Stimulated activated CD8-positive, alpha-beta memory T cell treated with anti-CD3 and anti-CD28 coated beads, Interleukin-4, amount 100 ng/mL, for 24 hours (primary cell): ENCODE measurements at regions not wholly inside any gene's neighbourhood (a gene's known extent, or its start where the extent isn't known, plus 50 kb on each side); places are given as distances from the start of the nearest gene placed in this dataset.

Source experiments
- DNase-seq: peaks from one replicate; pipeline ENCODE4 v3.0.0-alpha.2; 2020; ENCODE audit warnings: low read depth

DNA sequence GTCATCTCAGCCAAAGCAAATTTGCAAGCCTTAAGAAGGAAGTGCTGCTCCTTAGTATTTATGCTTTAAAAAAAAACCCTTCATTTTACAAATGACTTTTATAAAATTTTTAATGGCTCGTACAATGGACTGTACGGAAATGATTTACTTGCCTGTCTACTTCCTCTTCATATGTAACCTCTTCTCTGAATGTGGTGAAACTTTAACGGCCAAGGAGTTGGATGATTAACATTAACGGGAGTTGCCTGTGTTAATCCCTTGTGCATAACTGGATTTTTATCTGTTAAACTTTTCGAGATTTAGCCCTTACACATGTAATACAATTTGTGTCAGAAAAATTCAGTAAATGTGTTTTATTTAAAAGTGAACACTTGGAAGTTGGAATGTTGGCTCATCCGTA, 429.4 kb downstream of the TBC1D4 start:
- no peak for DNase-seq

- no peak for DNase-seq
Observed at GRCh38 chr13:75050419-75051046, 431.4 kb downstream of the TBC1D4 start.

DNA sequence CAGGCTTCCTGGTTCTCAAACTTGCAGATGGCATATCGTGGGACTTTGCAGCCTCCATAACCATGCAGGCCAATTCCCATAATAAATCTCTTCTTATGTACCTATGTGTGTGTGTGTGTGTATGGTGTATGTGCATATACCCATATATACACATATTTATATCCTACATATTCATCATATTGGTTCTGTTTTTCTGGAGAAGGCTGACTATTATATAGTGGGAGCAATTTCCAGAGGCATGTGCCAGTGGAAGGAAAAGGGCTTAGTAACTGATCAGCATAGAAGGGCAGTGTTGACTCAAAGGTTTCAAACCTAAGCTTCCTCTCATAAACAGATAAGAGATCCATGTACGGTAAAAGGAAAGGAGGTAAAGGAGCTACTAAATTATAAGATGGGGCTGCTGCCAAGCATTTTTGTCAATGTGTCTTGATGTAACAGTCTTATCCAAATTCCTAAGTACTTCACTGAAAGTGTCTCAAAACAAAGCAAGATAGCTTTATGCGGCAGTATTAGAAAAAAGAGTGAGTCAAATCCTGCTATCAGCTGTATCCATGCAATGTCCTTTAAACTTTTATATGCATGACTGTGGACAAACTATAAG, 432.1 kb downstream of the TBC1D4 start:
- DNase-seq, result no peak

GRCh38 chr13:75042807-75043206, 439.2 kb downstream of the TBC1D4 start:
- DNase-seq, result no peak

GRCh38 chr13:75038393-75039113, 443.4 kb downstream of the TBC1D4 start:
- DNase-seq, result no peak

DNA sequence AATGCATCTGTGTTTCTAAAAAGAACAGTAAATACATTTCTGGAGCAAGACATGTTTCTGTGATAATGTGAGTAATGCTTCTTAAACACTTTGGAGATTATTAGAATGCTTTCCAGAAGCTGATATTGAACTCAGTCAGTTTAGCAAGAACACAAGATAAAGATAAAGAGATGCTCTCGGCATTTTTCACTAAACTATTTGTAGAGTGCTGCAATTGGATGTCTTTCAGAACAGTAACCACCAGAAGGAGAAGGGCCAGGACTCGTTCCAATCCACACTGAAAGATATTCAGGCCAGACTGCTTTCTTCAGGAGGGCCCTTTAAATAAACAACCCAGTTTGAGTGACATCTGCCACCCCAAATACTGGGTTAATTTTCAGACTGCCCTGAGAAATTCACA, 456.0 kb downstream of the TBC1D4 start:
- DNase-seq, result no peak

GRCh38 chr13:75024602-75025001, 457.4 kb downstream of the TBC1D4 start:
- DNase-seq, result no peak

DNA sequence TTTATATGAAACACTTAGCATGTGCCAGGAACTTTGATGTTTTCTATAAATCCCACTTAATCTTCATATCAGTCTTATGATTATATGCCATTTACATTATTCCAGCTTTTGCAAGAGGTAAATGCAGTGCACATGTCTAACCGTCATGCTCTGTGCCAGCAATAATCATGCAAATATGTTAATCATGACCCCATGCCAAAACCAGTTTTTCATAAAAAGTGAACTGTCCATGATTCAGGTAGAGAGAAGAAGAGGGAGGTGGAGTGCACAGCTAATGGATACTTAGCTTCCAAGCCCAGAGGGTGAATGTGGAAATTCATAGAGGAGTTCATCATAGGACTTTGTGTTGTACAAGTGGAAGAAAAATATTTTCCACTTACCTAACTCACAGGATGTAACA, 458.4 kb downstream of the TBC1D4 start:
- DNase-seq, result no peak

- DNase-seq, result no peak
Observed at GRCh38 chr13:75021151-75021550, 460.8 kb downstream of the TBC1D4 start.

DNA sequence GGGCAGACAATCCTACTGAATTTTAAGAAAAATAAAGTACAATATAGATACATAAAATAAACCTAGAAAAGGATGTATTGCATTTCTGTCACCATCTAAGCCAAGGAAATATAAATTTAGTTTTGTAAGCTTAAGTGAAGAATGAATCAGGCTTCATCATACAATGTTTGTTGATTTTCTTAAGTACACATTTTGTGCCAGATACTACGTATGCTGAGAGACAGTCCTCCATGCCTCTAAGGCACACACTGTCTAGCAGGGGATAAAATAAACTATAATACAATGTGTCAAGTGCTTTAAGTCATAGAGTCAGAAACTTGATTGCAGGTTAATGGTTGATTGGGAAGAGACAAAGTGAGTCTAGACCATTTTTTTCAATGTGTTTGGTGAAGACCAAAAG, 465.7 kb downstream of the TBC1D4 start:
- DNase-seq, result no peak

GRCh38 chr13:75013818-75014217, 468.2 kb downstream of the TBC1D4 start:
- no peak for DNase-seq

DNA sequence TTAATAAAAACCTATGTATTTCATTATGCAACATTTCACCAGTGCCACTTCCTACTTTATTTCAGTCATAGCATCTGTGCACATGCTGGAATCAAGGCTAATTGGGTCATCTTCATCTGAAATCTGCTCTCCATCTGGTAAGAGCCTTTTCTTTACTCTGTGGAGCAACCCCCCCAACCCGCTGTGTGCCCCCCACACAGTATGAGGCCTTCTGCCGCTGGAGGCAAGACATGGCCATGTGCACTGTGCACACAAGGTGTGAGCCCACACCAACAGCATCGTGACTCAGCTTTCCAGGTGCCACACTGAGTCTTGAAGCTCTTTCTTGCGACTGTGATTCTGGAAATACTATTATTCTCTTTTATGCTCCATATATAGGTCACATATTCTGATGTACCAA, 471.0 kb downstream of the TBC1D4 start:
- no peak for DNase-seq

- DNase-seq, result no peak
Observed at GRCh38 chr13:75008926-75009325, 473.0 kb downstream of the TBC1D4 start.

DNA sequence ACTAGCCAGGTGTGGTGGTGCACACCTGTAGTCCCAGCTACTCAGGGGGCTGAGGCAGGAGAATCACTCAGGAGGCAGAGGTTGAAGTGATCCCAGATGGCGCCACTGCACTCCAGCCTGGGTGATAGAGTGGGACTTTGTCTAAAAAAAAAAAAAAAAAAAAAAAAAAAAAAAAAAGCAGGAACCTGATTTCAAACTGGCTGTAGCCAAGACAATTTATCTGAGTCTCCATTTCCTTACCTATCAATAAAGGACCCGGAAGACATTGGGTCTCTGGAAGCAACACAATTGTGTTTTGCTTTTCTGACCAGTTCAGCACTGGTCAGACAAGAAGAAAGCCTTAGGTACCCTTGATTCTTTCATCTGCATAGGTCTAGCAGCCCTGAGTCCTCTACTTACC, 491.0 kb downstream of the TBC1D4 start:
- no peak for DNase-seq

DNA sequence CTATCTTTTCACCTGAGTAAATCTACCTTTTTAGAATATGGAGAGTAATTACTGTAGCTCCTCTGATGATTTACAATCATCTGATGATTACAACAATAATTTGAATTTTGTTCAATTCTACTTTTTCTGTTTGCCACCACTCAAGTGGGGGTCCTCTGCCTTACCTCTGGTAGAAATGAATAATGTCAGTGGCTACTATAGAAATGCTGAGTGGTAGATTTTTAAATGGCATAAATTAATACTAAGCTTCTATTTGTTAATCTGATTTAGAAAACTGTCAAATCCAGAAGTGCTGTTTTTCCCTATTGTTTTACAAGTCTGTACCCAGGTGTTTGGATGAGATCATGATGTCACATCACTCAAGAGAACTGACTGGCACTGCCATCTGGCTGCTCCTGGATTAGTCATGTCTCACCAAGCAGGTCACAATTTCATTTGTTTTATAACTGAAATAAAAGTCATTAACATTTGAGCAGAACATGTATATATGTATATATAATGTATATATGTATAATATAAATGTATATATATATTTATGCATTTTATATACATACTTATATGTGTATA, 494.8 kb downstream of the TBC1D4 start:
- no peak for DNase-seq

DNA sequence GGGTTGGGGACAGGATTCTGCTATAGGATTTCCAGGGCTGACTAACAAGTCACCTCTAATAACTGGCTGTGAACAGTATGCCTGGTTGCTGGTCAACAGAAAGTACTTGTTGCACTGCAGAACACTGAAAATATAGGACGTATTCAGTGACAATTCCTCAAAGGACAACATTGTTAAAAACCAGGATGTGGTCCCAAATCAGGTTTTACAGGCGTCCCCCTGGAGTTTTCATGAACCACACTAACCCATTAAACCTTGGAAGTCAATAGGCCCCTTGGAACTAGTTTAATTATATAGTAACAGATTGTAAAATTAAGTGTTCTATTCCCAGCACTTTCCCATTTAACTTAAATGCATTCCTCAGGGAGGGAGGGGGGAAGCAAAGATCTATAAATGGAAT, 495.4 kb downstream of the TBC1D4 start:
- no peak for DNase-seq

GRCh38 chr13:74979703-74980102, 502.3 kb downstream of the TBC1D4 start:
- no peak for DNase-seq

GRCh38 chr13:74978591-74978990, 503.4 kb downstream of the TBC1D4 start:
- no peak for DNase-seq

GRCh38 chr13:74977498-74977897, 504.5 kb downstream of the TBC1D4 start:
- DNase-seq, result no peak

GRCh38 chr13:74975111-74975510, 506.9 kb downstream of the TBC1D4 start:
- no peak for DNase-seq

GRCh38 chr13:74973935-74974879, 507.8 kb downstream of the TBC1D4 start:
- DNase-seq, result no peak

DNA sequence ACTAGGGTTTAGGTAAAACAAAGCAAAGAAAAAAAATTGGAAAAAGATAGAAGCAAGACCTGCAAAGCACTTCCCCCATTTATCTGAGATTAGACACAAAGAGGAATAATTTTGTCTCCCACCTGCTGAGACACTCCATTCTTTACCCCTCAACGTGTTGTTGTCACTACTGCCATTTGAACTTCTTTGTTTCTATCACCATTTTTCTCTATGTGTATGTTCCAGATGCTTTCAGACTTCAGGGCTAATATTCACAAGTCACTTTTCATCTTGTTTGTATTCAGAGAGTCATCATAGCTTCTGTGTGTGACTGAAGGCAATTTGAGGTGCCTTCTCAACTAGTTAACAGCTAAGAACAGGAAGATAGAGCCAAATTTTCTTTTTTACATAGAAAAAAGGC, 512.5 kb downstream of the TBC1D4 start:
- DNase-seq, result no peak
